Panc1 (cell line): ENCODE measurements at regions not wholly inside any gene's neighbourhood (a gene's known extent, or its start where the extent isn't known, plus 50 kb on each side); places are given as distances from the start of the nearest gene placed in this dataset.

ENCODE experiments used
- ATAC-seq: fragments of 200-7000 bp; cut with Tn5 transposase; 2 replicates; pipeline ENCODE4 v1.9.1; 2020; ENCODE audit warnings: mild to moderate bottlenecking, moderate library complexity
- BruUV-seq: library from RNA; stranded (reverse); fragments of 400-500 nt; replicated peaks from 2 replicates; lab custom pipeline; 2021; lab: Mats Ljungman, UMichigan
- CTCF ChIA-PET: fragments of 300-600 bp; sonication (Branson Sonifier 250); formaldehyde crosslinking; loops from one replicate; lab custom pipeline; 2022; ENCODE audit warnings: antibody characterized with exemption; lab: Charles Lee
- POLR2A ChIA-PET: fragments of 300-600 bp; sonication (Branson Sonifier 250); formaldehyde crosslinking; loops from one replicate; lab custom pipeline; 2022; ENCODE audit warnings: antibody characterized with exemption; lab: Charles Lee
- DNase-seq: peaks from one replicate; pipeline ENCODE4 v3.0.0-alpha.2; 2010; ENCODE audit warnings: low read depth, low spot score
- H3K27ac ChIP-seq: 2 replicates; pipeline ENCODE4 v1.5.1; 2011; ENCODE audit warnings: mild to moderate bottlenecking, low read length, inconsistent platforms
- H3K27me3 ChIP-seq: fragments of 200-500 bp; sonication (Bioruptor generic); 2 replicates; pipeline ENCODE4 v1.6.0; 2014; ENCODE audit warnings: low read length, inconsistent platforms; ENCODE audit not compliant: control insufficient read depth, insufficient read depth
- H3K36me3 ChIP-seq: fragments of 200-500 bp; sonication (Bioruptor generic); 2 replicates; pipeline ENCODE4 v1.5.1; 2014; ENCODE audit warnings: inconsistent platforms, mild to moderate bottlenecking, low read length, moderate library complexity; ENCODE audit not compliant: control insufficient read depth, insufficient read depth
- H3K4me1 ChIP-seq: 2 replicates; pipeline ENCODE4 v1.5.1; 2011; ENCODE audit warnings: inconsistent platforms, mild to moderate bottlenecking, low read length, moderate library complexity; ENCODE audit not compliant: control insufficient read depth, insufficient read depth
- H3K4me3 ChIP-seq, 2 experiments: 2 replicates each; pipeline ENCODE4 v1.5.1; 2011 to 2012; ENCODE audit warnings: low read depth in 2 of 2, low read length in 2 of 2, mild to moderate bottlenecking in 2 of 2, inconsistent platforms in 1 of 2, moderate library complexity in 1 of 2
- H3K9me3 ChIP-seq: fragments of 200-500 bp; sonication (Bioruptor generic); 2 replicates; pipeline ENCODE4 v1.5.1; 2014; ENCODE audit warnings: low read depth, mild to moderate bottlenecking, inconsistent platforms, low read length, moderate library complexity; ENCODE audit not compliant: control insufficient read depth, insufficient read depth
- POLR2AphosphoS5 ChIP-seq: IDR thresholded peaks from 2 replicates; pipeline ENCODE4 v1.6.1; 2012; ENCODE audit warnings: mild to moderate bottlenecking, low read depth, low read length, moderate library complexity
- SIN3A ChIP-seq: IDR thresholded peaks from 2 replicates; pipeline ENCODE4 v1.6.1; 2012; ENCODE audit warnings: low read depth, mild to moderate bottlenecking, low read length, moderate library complexity, borderline replicate concordance; ENCODE audit not compliant: insufficient read depth
- TCF7L2 ChIP-seq: IDR thresholded peaks from 2 replicates; pipeline ENCODE4 v1.6.1; 2011; ENCODE audit warnings: mild to moderate bottlenecking, low read depth, low read length, inconsistent platforms
- in situ Hi-C: cut with HindIII; loops from 2 replicates; pipeline ENCODE4 v1.10.0; 2016; ENCODE audit warnings: low sequenced_read_pairs, low pct_unique_long_range_greater_than_20kb
- intact Hi-C: fragments of 100-400 bp; cut with micrococcal nuclease; formaldehyde crosslinking; loops from one replicate; pipeline ENCODE4 v1.10.0; 2022; ENCODE audit not compliant: unreplicated experiment
- TF ChIP-seq, protein P1 (sequence below), 2 experiments: IDR thresholded peaks; 2 replicates each; pipeline ENCODE4 v1.6.1; 2011 to 2012; ENCODE audit warnings: low read depth in 2 of 2, control low read depth in 1 of 2, low read length in 1 of 2, mild to moderate bottlenecking in 1 of 2, moderate library complexity in 1 of 2; ENCODE audit not compliant: insufficient read depth in 1 of 2
- TF ChIP-seq, protein P2 (sequence below): fragments of 450-650 bp; IDR thresholded peaks from 2 replicates; pipeline ENCODE4 v1.5.1; 2017; ENCODE audit warnings: mild to moderate bottlenecking

DNA sequence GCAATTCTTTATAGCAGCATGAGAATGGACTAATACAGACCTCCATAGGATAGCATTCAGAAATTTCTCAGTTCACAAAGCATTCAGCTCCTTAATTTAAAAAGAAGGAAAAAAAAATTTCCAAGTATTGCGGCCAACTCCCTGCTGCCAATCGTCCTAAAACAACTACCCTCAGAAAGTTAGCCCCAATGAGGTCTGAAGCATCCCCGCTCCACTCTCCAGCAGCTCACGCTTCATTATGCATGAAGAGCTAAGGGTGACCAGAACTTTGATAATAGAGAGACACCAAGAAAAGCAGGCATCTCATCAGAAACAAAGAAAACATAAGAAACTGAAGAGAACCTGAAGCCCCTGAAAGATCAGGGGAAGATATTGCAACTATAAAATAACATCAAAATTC, 172.8 kb upstream of the NUDT4 start:
- CTCF ChIA-PET = no interaction called here
- no peaks in the 10 kb centered on the region for H3K36me3 ChIP-seq
- in situ Hi-C loops = no loop called here
- TF ChIP-seq POLR2AphosphoS5 = no peak
- DNase-seq = no peak
- no peaks in the 10 kb centered on the region for H3K27me3 ChIP-seq
- ATAC-seq = no peak
- H3K9me3 ChIP-seq = no peaks in the 10 kb centered on the region
- POLR2A ChIA-PET = no interaction called here
- no peak overlapping the region for H3K27ac ChIP-seq
- intact Hi-C loops = no loop called here
- no TSS peak for BruUV-seq
- H3K4me1 ChIP-seq = no peaks in the 10 kb centered on the region
- H3K4me3 ChIP-seq = no peak overlapping the region

DNA sequence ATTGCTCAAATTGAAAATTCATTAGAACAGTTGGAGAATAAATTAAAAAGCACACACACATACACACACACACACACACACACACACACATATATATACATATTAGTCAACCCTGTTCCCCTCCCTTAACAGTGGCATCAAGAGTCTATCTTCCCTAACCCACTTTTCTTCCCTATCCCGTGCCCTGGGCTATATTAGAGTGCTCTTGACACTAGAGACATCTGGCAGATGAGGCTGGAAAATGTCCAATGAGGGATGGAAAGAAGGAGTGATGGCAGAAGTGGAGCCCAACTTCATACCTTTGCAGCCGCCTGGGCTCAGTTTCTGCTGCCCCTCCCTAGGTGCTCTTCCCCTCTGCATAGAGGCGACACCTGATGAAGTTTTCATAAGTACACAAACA, 172.4 kb upstream of the NUDT4 start:
- Histone ChIP-seq H3K27ac (no peak overlapping the region), H3K4me1 (no peaks in the 10 kb centered on the region), H3K27me3 (no peaks in the 10 kb centered on the region), H3K36me3 (no peaks in the 10 kb centered on the region), H3K9me3 (no peaks in the 10 kb centered on the region), H3K4me3 (no peak overlapping the region)
- intact Hi-C loops = no loop called here
- DNase-seq = no peak
- ATAC-seq = no peak
- POLR2A ChIA-PET = no interaction called here
- TF ChIP-seq TCF7L2 = no peak
- CTCF ChIA-PET = no interaction called here
- in situ Hi-C loops = no loop called here
- no TSS peak for BruUV-seq

DNA sequence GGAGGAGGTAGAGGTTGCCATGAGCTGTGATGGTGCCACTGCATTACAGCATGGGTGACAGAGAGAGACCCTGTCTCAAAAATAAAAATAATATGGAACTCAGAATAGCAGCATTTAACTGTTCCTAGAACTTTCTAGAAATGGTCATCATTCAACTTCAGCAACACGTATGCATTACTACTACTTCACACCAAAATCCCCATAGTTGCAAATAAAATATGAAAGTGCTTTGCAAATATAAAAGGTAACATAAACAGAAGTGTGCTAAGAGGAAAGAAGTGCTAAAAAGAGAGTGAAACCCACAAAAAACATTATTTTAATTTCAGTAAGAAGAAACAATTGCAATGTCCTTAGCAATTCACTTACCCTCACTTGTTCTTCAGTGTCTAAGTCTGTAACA, 169.7 kb upstream of the NUDT4 start:
- ChIA-PET CTCF (no interaction called here), POLR2A (no interaction called here)
- H3K27me3 ChIP-seq = no peaks in the 10 kb centered on the region
- no TSS peak for BruUV-seq
- in situ Hi-C loops (no loop called here), intact Hi-C loops (no loop called here)
- no peaks in the 10 kb centered on the region for H3K4me1 ChIP-seq
- DNase-seq (no peak), ATAC-seq (no peak)
- H3K4me3 ChIP-seq = no peak overlapping the region
- H3K27ac ChIP-seq = no peak overlapping the region
- no peaks in the 10 kb centered on the region for H3K9me3 ChIP-seq
- TF ChIP-seq, protein P1, sequence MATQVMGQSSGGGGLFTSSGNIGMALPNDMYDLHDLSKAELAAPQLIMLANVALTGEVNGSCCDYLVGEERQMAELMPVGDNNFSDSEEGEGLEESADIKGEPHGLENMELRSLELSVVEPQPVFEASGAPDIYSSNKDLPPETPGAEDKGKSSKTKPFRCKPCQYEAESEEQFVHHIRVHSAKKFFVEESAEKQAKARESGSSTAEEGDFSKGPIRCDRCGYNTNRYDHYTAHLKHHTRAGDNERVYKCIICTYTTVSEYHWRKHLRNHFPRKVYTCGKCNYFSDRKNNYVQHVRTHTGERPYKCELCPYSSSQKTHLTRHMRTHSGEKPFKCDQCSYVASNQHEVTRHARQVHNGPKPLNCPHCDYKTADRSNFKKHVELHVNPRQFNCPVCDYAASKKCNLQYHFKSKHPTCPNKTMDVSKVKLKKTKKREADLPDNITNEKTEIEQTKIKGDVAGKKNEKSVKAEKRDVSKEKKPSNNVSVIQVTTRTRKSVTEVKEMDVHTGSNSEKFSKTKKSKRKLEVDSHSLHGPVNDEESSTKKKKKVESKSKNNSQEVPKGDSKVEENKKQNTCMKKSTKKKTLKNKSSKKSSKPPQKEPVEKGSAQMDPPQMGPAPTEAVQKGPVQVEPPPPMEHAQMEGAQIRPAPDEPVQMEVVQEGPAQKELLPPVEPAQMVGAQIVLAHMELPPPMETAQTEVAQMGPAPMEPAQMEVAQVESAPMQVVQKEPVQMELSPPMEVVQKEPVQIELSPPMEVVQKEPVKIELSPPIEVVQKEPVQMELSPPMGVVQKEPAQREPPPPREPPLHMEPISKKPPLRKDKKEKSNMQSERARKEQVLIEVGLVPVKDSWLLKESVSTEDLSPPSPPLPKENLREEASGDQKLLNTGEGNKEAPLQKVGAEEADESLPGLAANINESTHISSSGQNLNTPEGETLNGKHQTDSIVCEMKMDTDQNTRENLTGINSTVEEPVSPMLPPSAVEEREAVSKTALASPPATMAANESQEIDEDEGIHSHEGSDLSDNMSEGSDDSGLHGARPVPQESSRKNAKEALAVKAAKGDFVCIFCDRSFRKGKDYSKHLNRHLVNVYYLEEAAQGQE (IDR thresholded peaks at IDR 0.05; ENCODE audit: insufficient read depth in 1 of 2, low read depth in 2 of 2, low read length in 1 of 2) = no peak
- TF ChIP-seq, protein P2, sequence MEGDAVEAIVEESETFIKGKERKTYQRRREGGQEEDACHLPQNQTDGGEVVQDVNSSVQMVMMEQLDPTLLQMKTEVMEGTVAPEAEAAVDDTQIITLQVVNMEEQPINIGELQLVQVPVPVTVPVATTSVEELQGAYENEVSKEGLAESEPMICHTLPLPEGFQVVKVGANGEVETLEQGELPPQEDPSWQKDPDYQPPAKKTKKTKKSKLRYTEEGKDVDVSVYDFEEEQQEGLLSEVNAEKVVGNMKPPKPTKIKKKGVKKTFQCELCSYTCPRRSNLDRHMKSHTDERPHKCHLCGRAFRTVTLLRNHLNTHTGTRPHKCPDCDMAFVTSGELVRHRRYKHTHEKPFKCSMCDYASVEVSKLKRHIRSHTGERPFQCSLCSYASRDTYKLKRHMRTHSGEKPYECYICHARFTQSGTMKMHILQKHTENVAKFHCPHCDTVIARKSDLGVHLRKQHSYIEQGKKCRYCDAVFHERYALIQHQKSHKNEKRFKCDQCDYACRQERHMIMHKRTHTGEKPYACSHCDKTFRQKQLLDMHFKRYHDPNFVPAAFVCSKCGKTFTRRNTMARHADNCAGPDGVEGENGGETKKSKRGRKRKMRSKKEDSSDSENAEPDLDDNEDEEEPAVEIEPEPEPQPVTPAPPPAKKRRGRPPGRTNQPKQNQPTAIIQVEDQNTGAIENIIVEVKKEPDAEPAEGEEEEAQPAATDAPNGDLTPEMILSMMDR = no peak
- TF ChIP-seq SIN3A = no peak
- no peak for TF ChIP-seq POLR2AphosphoS5
- TF ChIP-seq TCF7L2 = no peak
- no peaks in the 10 kb centered on the region for H3K36me3 ChIP-seq
